ENCODE measurements at regions not wholly inside any gene's neighbourhood (a gene's known extent, or its start where the extent isn't known, plus 50 kb on each side); places are given as distances from the start of the nearest gene placed in this dataset.

- no peak for DNase-seq
Observed at GRCh38 chr17:69856946-69857345, 218.1 kb upstream of the KCNJ16 start.

- DNase-seq = peak; percentile 8
Observed at GRCh38 chr17:69857412-69857835, 217.6 kb upstream of the KCNJ16 start.

GRCh38 chr17:69858460-69858859 lies 216.6 kb upstream of the KCNJ16 start:
- DNase-seq = no peak

GRCh38 chr17:69860142-69860680 lies 214.8 kb upstream of the KCNJ16 start:
- no peak for DNase-seq

- DNase-seq = no peak
Observed at GRCh38 chr17:69864462-69864861, 210.6 kb upstream of the KCNJ16 start.

- DNase-seq = no peak
Observed at GRCh38 chr17:69869667-69870066, 205.4 kb upstream of the KCNJ16 start.

GRCh38 chr17:69870091-69870530 lies 204.9 kb upstream of the KCNJ16 start:
- no peak for DNase-seq

GRCh38 chr17:69870751-69871199 lies 204.2 kb upstream of the KCNJ16 start:
- DNase-seq = no peak

GRCh38 chr17:69871318-69871717 lies 203.7 kb upstream of the KCNJ16 start:
- DNase-seq = no peak

- no peak for DNase-seq
Observed at GRCh38 chr17:69872675-69873262, 202.3 kb upstream of the KCNJ16 start.

GRCh38 chr17:69874175-69874670 lies 200.8 kb upstream of the KCNJ16 start:
- no peak for DNase-seq

- DNase-seq = peak; percentile 3
Observed at GRCh38 chr17:69876757-69877156, 198.3 kb upstream of the KCNJ16 start.

- no peak for DNase-seq
Observed at GRCh38 chr17:69878661-69879060, 196.4 kb upstream of the KCNJ16 start.

- no peak for DNase-seq
Observed at GRCh38 chr17:69879576-69879975, 195.4 kb upstream of the KCNJ16 start.

GRCh38 chr17:69880591-69881112 lies 194.4 kb upstream of the KCNJ16 start:
- no peak for DNase-seq

- no peak for DNase-seq
Observed at GRCh38 chr17:69882281-69882680, 192.7 kb upstream of the KCNJ16 start.

- no peak for DNase-seq
Observed at GRCh38 chr17:69883120-69883519, 191.9 kb upstream of the KCNJ16 start.

GRCh38 chr17:69884356-69884755 lies 190.7 kb upstream of the KCNJ16 start:
- no peak for DNase-seq

GRCh38 chr17:69884846-69885245 lies 190.2 kb upstream of the KCNJ16 start:
- no peak for DNase-seq

- DNase-seq = no peak
Observed at GRCh38 chr17:69898601-69899000, 176.4 kb upstream of the KCNJ16 start.

GRCh38 chr17:69900101-69900500 lies 174.9 kb upstream of the KCNJ16 start:
- no peak for DNase-seq

GRCh38 chr17:69900829-69901228 lies 174.2 kb upstream of the KCNJ16 start:
- DNase-seq = no peak

- no peak for DNase-seq
Observed at GRCh38 chr17:69906306-69906705, 168.7 kb upstream of the KCNJ16 start.

- no peak for DNase-seq
Observed at GRCh38 chr17:69907132-69907847, 167.7 kb upstream of the KCNJ16 start.
